Calu3 (cell line): ENCODE measurements at regions not wholly inside any gene's neighbourhood (a gene's known extent, or its start where the extent isn't known, plus 50 kb on each side); places are given as distances from the start of the nearest gene placed in this dataset.
"Not testable (repeated sequence)": the region's sequence is repeated elsewhere in the genome, so short reads cannot be mapped to it uniquely, and the experiment has no call there.

Source experiments
- BruUV-seq: library from RNA; stranded (reverse); fragments of 400-500 nt; replicated peaks from 2 replicates; lab custom pipeline; 2021; lab: Mats Ljungman, UMichigan
- CTCF ChIA-PET: fragments of 300-600 bp; sonication (Branson Sonifier 250); formaldehyde crosslinking; loops from one replicate; lab custom pipeline; 2022; ENCODE audit warnings: antibody characterized with exemption; lab: Charles Lee
- DNase-seq: peaks from one replicate; pipeline ENCODE4 v3.0.0; 2022
- H3K27ac Mint-ChIP-seq: one replicate; pipeline ENCODE4 v1.8.0; 2022; ENCODE audit warnings: mixed read lengths; ENCODE audit not compliant: unreplicated experiment
- H3K27me3 Mint-ChIP-seq: one replicate; pipeline ENCODE4 v1.8.0; 2022; ENCODE audit warnings: mixed read lengths; ENCODE audit not compliant: unreplicated experiment
- H3K36me3 Mint-ChIP-seq: one replicate; pipeline ENCODE4 v1.8.0; 2022; ENCODE audit warnings: mild to moderate bottlenecking, moderate library complexity, mixed read lengths; ENCODE audit not compliant: insufficient read depth, unreplicated experiment
- H3K4me1 Mint-ChIP-seq: one replicate; pipeline ENCODE4 v1.8.0; 2022; ENCODE audit warnings: mild to moderate bottlenecking, low read depth, mixed read lengths; ENCODE audit not compliant: unreplicated experiment
- H3K4me3 Mint-ChIP-seq: one replicate; pipeline ENCODE4 v1.8.0; 2022; ENCODE audit warnings: mild to moderate bottlenecking, low read depth, moderate library complexity, mixed read lengths; ENCODE audit not compliant: unreplicated experiment
- H3K9me3 Mint-ChIP-seq: one replicate; pipeline ENCODE4 v1.8.0; 2022; ENCODE audit warnings: low read depth, mixed read lengths; ENCODE audit not compliant: unreplicated experiment
- intact Hi-C: fragments of 100-400 bp; cut with micrococcal nuclease; formaldehyde crosslinking; loops from one replicate; pipeline ENCODE4 v1.10.0; 2022; ENCODE audit not compliant: unreplicated experiment
- TF ChIP-seq, protein P1 (sequence below): fragments of 200-600 bp; IDR thresholded peaks from one replicate; pipeline ENCODE4 v1.8.0; 2022; ENCODE audit warnings: antibody characterized with exemption; ENCODE audit not compliant: unreplicated experiment

DNA sequence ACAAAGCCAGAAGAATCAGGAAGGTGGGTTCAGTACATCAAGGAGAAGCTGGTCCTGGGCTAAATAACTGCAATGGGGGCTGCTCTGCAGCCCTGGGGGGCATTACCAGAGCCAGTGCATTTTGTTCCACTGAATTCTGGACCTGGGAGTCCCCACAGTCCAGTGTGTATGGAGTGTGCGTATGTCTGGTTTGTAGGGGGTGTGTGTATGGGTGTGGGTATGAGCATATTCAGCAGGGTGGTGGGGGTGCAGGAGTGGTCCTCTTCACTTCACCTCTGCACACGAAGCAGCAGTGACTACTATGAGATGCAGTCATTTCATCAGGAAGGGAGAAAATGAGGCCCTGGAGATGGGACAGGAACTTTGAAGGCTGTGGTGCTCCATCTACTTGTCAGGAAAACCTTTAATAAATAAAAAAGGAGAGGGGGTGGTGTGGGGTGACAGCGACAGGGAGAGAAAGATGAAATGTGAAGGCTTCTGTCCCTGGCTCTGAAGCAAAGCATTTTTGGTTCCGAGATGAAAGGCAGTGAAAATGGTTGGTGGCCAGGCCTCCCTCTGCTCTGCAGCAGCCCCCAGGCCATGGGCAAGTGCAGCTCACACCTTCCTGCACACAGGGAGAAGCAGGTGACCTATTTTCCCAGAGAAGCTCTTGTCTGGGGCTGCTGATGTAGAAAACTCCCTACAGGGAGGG is 121.5 kb upstream of the CACHD1 start:
- no TSS peak for BruUV-seq
- DNase-seq: no peak
- Mint-ChIP-seq H3K4me3 (no peak overlapping the region), H3K9me3 (no peaks in the 10 kb centered on the region), H3K36me3 (no peaks in the 10 kb centered on the region), H3K27me3 (no peaks in the 10 kb centered on the region), H3K4me1 (peaks cover 17% of the 10 kb centered on the region), H3K27ac (no peak overlapping the region)
- TF ChIP-seq, protein P1, sequence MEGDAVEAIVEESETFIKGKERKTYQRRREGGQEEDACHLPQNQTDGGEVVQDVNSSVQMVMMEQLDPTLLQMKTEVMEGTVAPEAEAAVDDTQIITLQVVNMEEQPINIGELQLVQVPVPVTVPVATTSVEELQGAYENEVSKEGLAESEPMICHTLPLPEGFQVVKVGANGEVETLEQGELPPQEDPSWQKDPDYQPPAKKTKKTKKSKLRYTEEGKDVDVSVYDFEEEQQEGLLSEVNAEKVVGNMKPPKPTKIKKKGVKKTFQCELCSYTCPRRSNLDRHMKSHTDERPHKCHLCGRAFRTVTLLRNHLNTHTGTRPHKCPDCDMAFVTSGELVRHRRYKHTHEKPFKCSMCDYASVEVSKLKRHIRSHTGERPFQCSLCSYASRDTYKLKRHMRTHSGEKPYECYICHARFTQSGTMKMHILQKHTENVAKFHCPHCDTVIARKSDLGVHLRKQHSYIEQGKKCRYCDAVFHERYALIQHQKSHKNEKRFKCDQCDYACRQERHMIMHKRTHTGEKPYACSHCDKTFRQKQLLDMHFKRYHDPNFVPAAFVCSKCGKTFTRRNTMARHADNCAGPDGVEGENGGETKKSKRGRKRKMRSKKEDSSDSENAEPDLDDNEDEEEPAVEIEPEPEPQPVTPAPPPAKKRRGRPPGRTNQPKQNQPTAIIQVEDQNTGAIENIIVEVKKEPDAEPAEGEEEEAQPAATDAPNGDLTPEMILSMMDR: no peak
- intact Hi-C loops: loop anchor here (10.0 kb wide), 1 partner anchor 126 kb away; the partner anchor contains the start of gene CACHD1
- CTCF ChIA-PET: no interaction called here

GRCh38 chr1:64348961-64349648 is 120.8 kb upstream of the CACHD1 start:
- H3K4me1 Mint-ChIP-seq: peaks cover 10% of the 10 kb centered on the region
- no TSS peak for BruUV-seq
- no peak overlapping the region for H3K4me3 Mint-ChIP-seq
- CTCF ChIA-PET: no interaction called here
- no peaks in the 10 kb centered on the region for H3K36me3 Mint-ChIP-seq
- no peak overlapping the region for H3K27ac Mint-ChIP-seq
- DNase-seq: no peak
- no peaks in the 10 kb centered on the region for H3K9me3 Mint-ChIP-seq
- peaks cover 6% of the 10 kb centered on the region for H3K27me3 Mint-ChIP-seq
- intact Hi-C loops: loop anchor here (10.0 kb wide), 1 partner anchor 126 kb away; the partner anchor contains the start of gene CACHD1
- TF ChIP-seq, protein P1: no peak

- CTCF ChIA-PET, BruUV-seq, H3K27ac Mint-ChIP-seq, H3K36me3 Mint-ChIP-seq, H3K4me3 Mint-ChIP-seq, DNase-seq, intact Hi-C loops, H3K9me3 Mint-ChIP-seq, H3K4me1 Mint-ChIP-seq: not testable (repeated sequence)
- peaks cover 39% of the 10 kb centered on the region for H3K27me3 Mint-ChIP-seq
Observed at GRCh38 chr1:64355534-64355933, 114.4 kb upstream of the CACHD1 start.

DNA sequence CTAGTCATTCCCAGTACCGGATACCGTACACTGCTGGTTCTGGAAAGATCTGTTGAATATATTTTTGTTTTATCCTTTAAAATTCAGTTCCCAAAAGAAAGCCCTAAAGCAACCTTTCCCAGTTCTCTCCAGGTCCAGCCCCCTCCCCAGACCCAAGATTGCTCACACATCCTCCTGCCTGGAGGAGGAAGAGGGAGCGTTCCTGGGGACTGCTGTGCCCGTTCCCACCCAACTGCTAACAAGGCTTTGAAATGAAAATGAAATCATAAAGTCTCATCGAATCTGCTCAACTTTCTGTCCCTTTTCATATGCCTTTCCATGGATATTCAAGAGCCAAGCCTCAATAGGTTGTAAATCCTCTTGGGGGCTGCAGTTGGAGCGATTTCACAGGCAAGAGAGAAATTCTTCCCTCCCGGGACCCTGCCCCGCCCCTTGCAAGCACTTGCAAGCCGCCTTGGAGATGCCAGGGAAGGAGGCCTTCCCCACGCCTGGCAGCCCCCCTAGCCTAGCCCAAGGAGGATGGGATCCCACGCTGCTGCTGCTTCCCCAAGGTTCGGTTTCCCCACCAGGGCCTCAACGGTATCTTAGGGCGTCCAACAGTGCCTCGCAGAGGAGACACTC is 113.2 kb upstream of the CACHD1 start:
- no peaks in the 10 kb centered on the region for H3K36me3 Mint-ChIP-seq
- H3K4me1 Mint-ChIP-seq: no peaks in the 10 kb centered on the region
- intact Hi-C loops: no loop called here
- TF ChIP-seq, protein P1: no peak
- CTCF ChIA-PET: no interaction called here
- no peak overlapping the region for H3K4me3 Mint-ChIP-seq
- peaks cover 39% of the 10 kb centered on the region for H3K27me3 Mint-ChIP-seq
- no peaks in the 10 kb centered on the region for H3K9me3 Mint-ChIP-seq
- H3K27ac Mint-ChIP-seq: no peak overlapping the region
- no peak for DNase-seq
- BruUV-seq: no TSS peak
